GM19455 (cell line): ENCODE measurements at regions not wholly inside any gene's neighbourhood (a gene's known extent, or its start where the extent isn't known, plus 50 kb on each side); places are given as distances from the start of the nearest gene placed in this dataset.

Experiments
- ATAC-seq: cut with Tn5 transposase; IDR thresholded peaks from one replicate; pipeline ENCODE4 v1.9.1; 2021; ENCODE audit not compliant: unreplicated experiment

- no peak for ATAC-seq
Measured at GRCh38 chr6:21844120-21844917, 250.8 kb downstream of the SOX4 start.

GRCh38 chr6:21845018-21845417, 251.5 kb downstream of the SOX4 start:
- ATAC-seq = no peak

GRCh38 chr6:21845439-21846140, 252.0 kb downstream of the SOX4 start:
- ATAC-seq = no peak

- no peak for ATAC-seq
Measured at GRCh38 chr6:21846541-21847451, 253.2 kb downstream of the SOX4 start.

GRCh38 chr6:21847711-21848480, 254.3 kb downstream of the SOX4 start:
- ATAC-seq = no peak

GRCh38 chr6:21850691-21851090, 257.1 kb downstream of the SOX4 start:
- ATAC-seq = no peak

GRCh38 chr6:21855811-21856455, 262.4 kb downstream of the SOX4 start:
- no peak for ATAC-seq

- ATAC-seq = no peak
Measured at GRCh38 chr6:21856456-21856825, 262.9 kb downstream of the SOX4 start.

GRCh38 chr6:21856844-21857243, 263.3 kb downstream of the SOX4 start:
- ATAC-seq = no peak

- no peak for ATAC-seq
Measured at GRCh38 chr6:21858076-21858475, 264.5 kb downstream of the SOX4 start.

GRCh38 chr6:21859193-21859735, 265.7 kb downstream of the SOX4 start:
- ATAC-seq = no peak

- ATAC-seq = no peak
Measured at GRCh38 chr6:21861942-21862341, 268.4 kb downstream of the SOX4 start.

GRCh38 chr6:21864206-21864605, 270.7 kb downstream of the SOX4 start:
- no peak for ATAC-seq

- ATAC-seq = no peak
Measured at GRCh38 chr6:21868226-21868625, 274.7 kb downstream of the SOX4 start.

GRCh38 chr6:21869085-21869771, 275.7 kb downstream of the SOX4 start:
- ATAC-seq = no peak

GRCh38 chr6:21870076-21870730, 276.7 kb downstream of the SOX4 start:
- no peak for ATAC-seq

- ATAC-seq = no peak
Measured at GRCh38 chr6:21871831-21872230, 278.3 kb downstream of the SOX4 start.

- ATAC-seq = no peak
Measured at GRCh38 chr6:21872749-21873148, 279.2 kb downstream of the SOX4 start.

GRCh38 chr6:21873562-21873961, 280.0 kb downstream of the SOX4 start:
- ATAC-seq = no peak
